HG02642 (cell line): ENCODE measurements at regions not wholly inside any gene's neighbourhood (a gene's known extent, or its start where the extent isn't known, plus 50 kb on each side); places are given as distances from the start of the nearest gene placed in this dataset.
A peak's percentile ranks its signal among the peaks of the same experiment; 100 is the strongest.

ENCODE experiments used
- ATAC-seq: cut with Tn5 transposase; IDR thresholded peaks from one replicate; pipeline ENCODE4 v1.9.1; 2021; ENCODE audit warnings: mild to moderate bottlenecking; ENCODE audit not compliant: unreplicated experiment, poor library complexity

GRCh38 chr10:78287618-78288017 lies 254.0 kb downstream of the RPS24 start:
- ATAC-seq: no peak

GRCh38 chr10:78288663-78289062 lies 255.0 kb downstream of the RPS24 start:
- ATAC-seq: no peak

GRCh38 chr10:78290131-78290750 lies 256.6 kb downstream of the RPS24 start:
- ATAC-seq: no peak

GRCh38 chr10:78291722-78292121 lies 258.1 kb downstream of the RPS24 start:
- no peak for ATAC-seq

- no peak for ATAC-seq
These were observed 258.8 kb downstream of the RPS24 start for GRCh38 chr10:78292250-78292981.

- no peak for ATAC-seq
These were observed 259.6 kb downstream of the RPS24 start for GRCh38 chr10:78292982-78293865.

- no peak for ATAC-seq
These were observed 261.6 kb downstream of the RPS24 start for GRCh38 chr10:78295242-78295641.

- ATAC-seq: no peak
These were observed 263.1 kb downstream of the RPS24 start for GRCh38 chr10:78296785-78297184.

- ATAC-seq: no peak
These were observed 264.3 kb downstream of the RPS24 start for GRCh38 chr10:78297997-78298396.

- ATAC-seq: no peak
These were observed 265.2 kb downstream of the RPS24 start for GRCh38 chr10:78298835-78299234.

GRCh38 chr10:78299851-78300468 lies 266.3 kb downstream of the RPS24 start:
- ATAC-seq: no peak

GRCh38 chr10:78300526-78300925 lies 266.9 kb downstream of the RPS24 start:
- ATAC-seq: no peak

GRCh38 chr10:78301481-78301880 lies 267.8 kb downstream of the RPS24 start:
- ATAC-seq: no peak

GRCh38 chr10:78301891-78302738 lies 268.5 kb downstream of the RPS24 start:
- ATAC-seq: no peak

- no peak for ATAC-seq
These were observed 269.0 kb downstream of the RPS24 start for GRCh38 chr10:78302739-78302988.

- ATAC-seq: peak; percentile 91
These were observed 269.6 kb downstream of the RPS24 start for GRCh38 chr10:78302989-78303854.

GRCh38 chr10:78304091-78305045 lies 270.7 kb downstream of the RPS24 start:
- ATAC-seq: no peak

GRCh38 chr10:78305311-78305710 lies 271.6 kb downstream of the RPS24 start:
- ATAC-seq: no peak
